Kidney (tissue), 13 donors: ENCODE measurements at regions not wholly inside any gene's neighbourhood (a gene's known extent, or its start where the extent isn't known, plus 50 kb on each side); places are given as distances from the start of the nearest gene placed in this dataset.

Experiments
- DNase-seq, 5 donors: peaks; one replicate each; pipeline ENCODE4 v3.0.0-alpha.2; 2013 to 2020
- FAIRE-seq: peaks from 2 replicates; lab custom pipeline; 2012; peaks lifted over from hg19 to GRCh38; lab: Jason Lieb, UNC
- H3K27ac ChIP-seq, 2 donors: one replicate each; pipeline ENCODE4 v1.7.0; 2013; ENCODE audit warnings: low read depth in 2 of 2, low read length in 2 of 2, inconsistent platforms in 1 of 2
- H3K27me3 ChIP-seq: one replicate; pipeline ENCODE4 v1.7.1; 2013; ENCODE audit warnings: low read length, inconsistent platforms; ENCODE audit not compliant: control insufficient read depth, insufficient read depth
- H3K36me3 ChIP-seq, 3 donors: one replicate each; pipeline versions ENCODE4 v1.7.0 to v1.7.1; 2013; ENCODE audit warnings: low read length in 3 of 3, control low read depth in 1 of 3, inconsistent platforms in 1 of 3; ENCODE audit not compliant: insufficient read depth in 3 of 3, control insufficient read depth in 2 of 3
- H3K4me1 ChIP-seq, 3 donors: one replicate each; pipeline versions ENCODE4 v1.7.0 to v1.7.1; 2013; ENCODE audit warnings: low read length in 3 of 3, inconsistent platforms in 1 of 3, low read depth in 1 of 3; ENCODE audit not compliant: control insufficient read depth in 2 of 3, insufficient read depth in 2 of 3
- H3K4me3 ChIP-seq, 3 donors: one replicate each; pipeline versions ENCODE4 v1.7.0 to v1.8.1; 2013; ENCODE audit warnings: low read length in 3 of 3, control low read depth in 1 of 3, inconsistent platforms in 1 of 3
- H3K9ac ChIP-seq, 3 donors: one replicate each; pipeline versions ENCODE4 v1.7.0 to v1.7.1; 2013; ENCODE audit warnings: low read length in 3 of 3, control low read depth in 1 of 3, inconsistent platforms in 1 of 3
- H3K9me3 ChIP-seq, 3 donors: one replicate each; pipeline versions ENCODE4 v1.7.0 to v1.7.1; 2013; ENCODE audit warnings: low read length in 3 of 3, control low read depth in 1 of 3, inconsistent platforms in 1 of 3; ENCODE audit not compliant: control insufficient read depth in 2 of 3, insufficient read depth in 1 of 3
- CTCF ChIP-seq: IDR thresholded peaks from 3 replicates; pipeline ENCODE4 v1.5.1; 2012; ENCODE audit warnings: mild to moderate bottlenecking, moderate library complexity, borderline replicate concordance; ENCODE audit not compliant: insufficient read depth; ENCODE audit errors: extremely low read depth
- intact Hi-C: fragments of 100-400 bp; cut with DNase I; formaldehyde crosslinking; loops from one replicate; pipeline ENCODE4 v1.11.1; 2022
- donor health status: control.
- donor health status: control.
- donor health status: control.
- donor health status: control.
- donor health status: control.
- donor health status: DM: yes; HTN: yes; CAD: no.
- donor health status: Normal renal cell carcinoma (clear cell type).

- no peak for FAIRE-seq
- no peaks in the 10 kb centered on the region for H3K36me3 ChIP-seq
- DNase-seq, result no peak
- no peak overlapping the region for H3K27ac ChIP-seq
- no peaks in the 10 kb centered on the region for H3K27me3 ChIP-seq
- H3K4me3 ChIP-seq, result no peak overlapping the region
- intact Hi-C loops, result no loop called here
- H3K4me1 ChIP-seq, result no peaks in the 10 kb centered on the region
- H3K9ac ChIP-seq, result no peak overlapping the region
- no peaks in the 10 kb centered on the region for H3K9me3 ChIP-seq
- no peak for TF ChIP-seq CTCF
These were observed 398.1 kb downstream of the CDC14C start for GRCh38 chr7:49322476-49322875.

- DNase-seq (no peak), FAIRE-seq (no peak)
- Histone ChIP-seq H3K27ac (no peak overlapping the region), H3K4me3 (no peak overlapping the region), H3K4me1 (no peaks in the 10 kb centered on the region), H3K27me3 (no peaks in the 10 kb centered on the region), H3K9ac (no peak overlapping the region), H3K36me3 (no peaks in the 10 kb centered on the region), H3K9me3 (no peaks in the 10 kb centered on the region)
- TF ChIP-seq CTCF, result no peak
- intact Hi-C loops, result no loop called here
These were observed 399.7 kb downstream of the CDC14C start for GRCh38 chr7:49324040-49324439.

GRCh38 chr7:49324707-49325106 lies 400.4 kb downstream of the CDC14C start:
- FAIRE-seq, result no peak
- H3K9me3 ChIP-seq, result no peaks in the 10 kb centered on the region
- H3K4me3 ChIP-seq, result no peak overlapping the region
- intact Hi-C loops, result no loop called here
- H3K27me3 ChIP-seq, result no peaks in the 10 kb centered on the region
- no peak overlapping the region for H3K9ac ChIP-seq
- H3K4me1 ChIP-seq, result no peaks in the 10 kb centered on the region
- no peak overlapping the region for H3K27ac ChIP-seq
- DNase-seq, result peak in 2 of 5 donors; percentile 8 to 15
- no peak for TF ChIP-seq CTCF
- no peaks in the 10 kb centered on the region for H3K36me3 ChIP-seq

GRCh38 chr7:49325571-49325970 lies 401.2 kb downstream of the CDC14C start:
- H3K4me3 ChIP-seq, result no peak overlapping the region
- FAIRE-seq, result no peak

More at GRCh38 chr7:49325571-49325970, 401.2 kb downstream of the CDC14C start:
- intact Hi-C loops, result no loop called here
- no peak overlapping the region for H3K27ac ChIP-seq
- no peak for DNase-seq
- no peak for TF ChIP-seq CTCF
- H3K4me1 ChIP-seq, result no peaks in the 10 kb centered on the region
- no peaks in the 10 kb centered on the region for H3K27me3 ChIP-seq
- no peak overlapping the region for H3K9ac ChIP-seq
- no peaks in the 10 kb centered on the region for H3K36me3 ChIP-seq
- H3K9me3 ChIP-seq, result no peaks in the 10 kb centered on the region
